Tibial artery (tissue), 4 donors: ENCODE measurements at regions not wholly inside any gene's neighbourhood (a gene's known extent, or its start where the extent isn't known, plus 50 kb on each side); places are given as distances from the start of the nearest gene placed in this dataset.

Experiments used
- DNase-seq, 2 donors: peaks; one replicate each; pipeline ENCODE4 v3.0.0-alpha.2; 2019
- H3K27ac ChIP-seq, 2 donors: fragments of 200-600 bp; sonication (generic) in 1 of 2; 1 replicate in 1 of 2; 2 replicates in 1 of 2; pipeline ENCODE4 v1.5.1; 2018 to 2019; ENCODE audit warnings: mild to moderate bottlenecking in 1 of 2
- H3K27me3 ChIP-seq, 2 donors: fragments of 200-600 bp; sonication (generic) in 1 of 2; one replicate each; pipeline versions ENCODE4 v1.5.1 to v1.6.0; 2016 to 2019
- H3K36me3 ChIP-seq, 3 donors: fragments of 200-600 bp; sonication (generic) in 2 of 3; one replicate each; pipeline ENCODE4 v1.5.1; 2016 to 2019; ENCODE audit warnings: mild to moderate bottlenecking in 2 of 3
- H3K4me1 ChIP-seq, 4 donors: fragments of 200-600 bp; sonication (generic) in 2 of 4; 1 replicate in 3 of 4; 2 replicates in 1 of 4; pipeline ENCODE4 v1.5.1; 2016 to 2019
- H3K4me3 ChIP-seq, 2 donors: fragments of 200-600 bp; sonication (generic) in 1 of 2; 1 replicate in 1 of 2; 2 replicates in 1 of 2; pipeline ENCODE4 v1.5.1; 2018 to 2019; ENCODE audit warnings: mild to moderate bottlenecking in 2 of 2
- H3K9me3 ChIP-seq, 3 donors: fragments of 200-600 bp; sonication (generic) in 1 of 3; one replicate each; pipeline ENCODE4 v1.5.1; 2016 to 2019
- CTCF ChIP-seq, 2 experiments: fragments of 200-600 bp in 1 of 2; fragments of 450-650 bp in 1 of 2; IDR thresholded peaks; one replicate each; pipeline ENCODE4 v1.5.1; 2017 to 2019; ENCODE audit warnings: antibody characterized with exemption in 2 of 2, mild to moderate bottlenecking in 1 of 2, moderate library complexity in 1 of 2
- intact Hi-C: fragments of 100-400 bp; cut with DNase I; formaldehyde crosslinking; loops from one replicate; pipeline ENCODE4 v1.15.0; 2023; ENCODE audit warnings: low total_unique reads

GRCh38 chr15:62457100-62457499 is 292.0 kb upstream of the C2CD4B start:
- Histone ChIP-seq H3K27ac (peak overlapping the region; percentile 56 to 64), H3K4me1 (peaks cover 0 to 52% (median 30%) of the 10 kb centered on the region in 4 donors), H3K27me3 (no peaks in the 10 kb centered on the region), H3K36me3 (no peaks in the 10 kb centered on the region), H3K4me3 (no peak overlapping the region), H3K9me3 (no peaks in the 10 kb centered on the region)
- TF ChIP-seq CTCF (IDR thresholded peaks at IDR 0.05) = no peak
- no peak for DNase-seq
- intact Hi-C loops = no loop called here

GRCh38 chr15:62459875-62460274 is 294.8 kb upstream of the C2CD4B start:
- intact Hi-C loops = no loop called here
- H3K4me3 ChIP-seq = no peak overlapping the region
- peaks cover 0 to 36% (median 25%) of the 10 kb centered on the region in 4 donors for H3K4me1 ChIP-seq
- no peak for TF ChIP-seq CTCF (IDR thresholded peaks at IDR 0.05)
- H3K9me3 ChIP-seq = no peaks in the 10 kb centered on the region
- DNase-seq = no peak
- H3K27ac ChIP-seq = no peak overlapping the region
- H3K36me3 ChIP-seq = no peaks in the 10 kb centered on the region
- H3K27me3 ChIP-seq = no peaks in the 10 kb centered on the region

- no peak for TF ChIP-seq CTCF (IDR thresholded peaks at IDR 0.05)
- no peaks in the 10 kb centered on the region for H3K27me3 ChIP-seq
- DNase-seq = peak in 1 of 2 donors; percentile 53
- no peaks in the 10 kb centered on the region for H3K36me3 ChIP-seq
- peak overlapping the region; percentile 21 to 38 for H3K27ac ChIP-seq
- H3K4me1 ChIP-seq = peaks cover 0 to 36% (median 10%) of the 10 kb centered on the region in 4 donors
- no peaks in the 10 kb centered on the region for H3K9me3 ChIP-seq
- intact Hi-C loops = no loop called here
- H3K4me3 ChIP-seq = no peak overlapping the region
These were observed 297.2 kb upstream of the C2CD4B start for GRCh38 chr15:62462268-62462667.

- Histone ChIP-seq H3K4me3 (no peak overlapping the region), H3K27ac (peak overlapping the region; percentile 21 to 38), H3K9me3 (no peaks in the 10 kb centered on the region), H3K36me3 (no peaks in the 10 kb centered on the region), H3K27me3 (no peaks in the 10 kb centered on the region), H3K4me1 (peaks cover 0 to 34% (median 5%) of the 10 kb centered on the region in 4 donors)
- intact Hi-C loops = no loop called here
- TF ChIP-seq CTCF (IDR thresholded peaks at IDR 0.05) = no peak
- DNase-seq = peak in 1 of 2 donors; percentile 65
These were observed 297.6 kb upstream of the C2CD4B start for GRCh38 chr15:62462721-62463120.

GRCh38 chr15:62464705-62465104 is 299.6 kb upstream of the C2CD4B start:
- Histone ChIP-seq H3K27ac (no peak overlapping the region), H3K36me3 (no peaks in the 10 kb centered on the region), H3K4me3 (no peak overlapping the region), H3K4me1 (peaks cover 0 to 46% (median 14%) of the 10 kb centered on the region in 4 donors), H3K9me3 (no peaks in the 10 kb centered on the region), H3K27me3 (no peaks in the 10 kb centered on the region)
- intact Hi-C loops = no loop called here
- DNase-seq = peak in 1 of 2 donors; percentile 9
- no peak for TF ChIP-seq CTCF (IDR thresholded peaks at IDR 0.05)

- intact Hi-C loops = no loop called here
- no peaks in the 10 kb centered on the region for H3K36me3 ChIP-seq
- H3K27ac ChIP-seq = no peak overlapping the region
These were observed 300.1 kb upstream of the C2CD4B start for GRCh38 chr15:62465173-62465572.

More at GRCh38 chr15:62465173-62465572, 300.1 kb upstream of the C2CD4B start:
- Histone ChIP-seq H3K27me3 (no peaks in the 10 kb centered on the region), H3K4me1 (peaks cover 0 to 51% (median 19%) of the 10 kb centered on the region in 4 donors), H3K9me3 (no peaks in the 10 kb centered on the region), H3K4me3 (no peak overlapping the region)
- TF ChIP-seq CTCF (IDR thresholded peaks at IDR 0.05) = no peak
- DNase-seq = peak in 1 of 2 donors; percentile 15
